H9 (cell line): ENCODE measurements at regions not wholly inside any gene's neighbourhood (a gene's known extent, or its start where the extent isn't known, plus 50 kb on each side); places are given as distances from the start of the nearest gene placed in this dataset.

ENCODE experiments used
- DNase-seq: peaks from one replicate; pipeline ENCODE4 v3.0.0-alpha.2; 2017
- H2AFZ ChIP-seq: one replicate; pipeline ENCODE4 v1.6.1; 2013; ENCODE audit warnings: mild to moderate bottlenecking, low read length, control low read depth, moderate library complexity
- H2AK5ac ChIP-seq: 2 replicates; pipeline ENCODE4 v1.6.1; 2013; ENCODE audit warnings: low read length, control low read depth, mixed read lengths; ENCODE audit not compliant: insufficient read length
- H2BK120ac ChIP-seq: one replicate; pipeline ENCODE4 v1.6.1; 2013; ENCODE audit warnings: low read depth, mild to moderate bottlenecking, low read length, control low read depth, inconsistent platforms; ENCODE audit not compliant: poor library complexity, severe bottlenecking
- H2BK12ac ChIP-seq: 2 replicates; pipeline ENCODE4 v1.6.1; 2013; ENCODE audit warnings: low read length, control low read depth, mixed read lengths, low read depth; ENCODE audit not compliant: insufficient read length
- H2BK15ac ChIP-seq: 2 replicates; pipeline ENCODE4 v1.6.1; 2013; ENCODE audit warnings: low read depth, low read length, control low read depth
- H2BK20ac ChIP-seq: one replicate; pipeline ENCODE4 v1.6.1; 2013; ENCODE audit warnings: low read depth, mild to moderate bottlenecking, low read length, control low read depth, inconsistent platforms; ENCODE audit not compliant: poor library complexity, severe bottlenecking
- H2BK5ac ChIP-seq: 2 replicates; pipeline ENCODE4 v1.6.1; 2013; ENCODE audit warnings: low read length, control low read depth, mixed read lengths; ENCODE audit not compliant: insufficient read length
- H3K14ac ChIP-seq: 2 replicates; pipeline ENCODE4 v1.6.1; 2013; ENCODE audit warnings: low read length, control low read depth; ENCODE audit not compliant: insufficient read depth
- H3K18ac ChIP-seq: 2 replicates; pipeline ENCODE4 v1.6.1; 2013; ENCODE audit warnings: low read depth, mild to moderate bottlenecking, mixed read lengths, low read length, control low read depth; ENCODE audit not compliant: insufficient read length
- H3K23ac ChIP-seq: 2 replicates; pipeline ENCODE4 v1.6.1; 2013; ENCODE audit warnings: low read length, control low read depth, mixed read lengths, low read depth; ENCODE audit not compliant: insufficient read length
- H3K23me2 ChIP-seq: 2 replicates; pipeline ENCODE4 v1.6.1; 2013; ENCODE audit warnings: low read depth, mild to moderate bottlenecking, mixed read lengths, low read length, control low read depth; ENCODE audit not compliant: insufficient read length, poor library complexity, severe bottlenecking
- H3K27ac ChIP-seq: 2 replicates; pipeline ENCODE4 v1.5.1; 2013; ENCODE audit warnings: low read length, control low read depth, mixed read lengths, low read depth; ENCODE audit not compliant: insufficient read length
- H3K27me3 ChIP-seq: 2 replicates; pipeline ENCODE4 v1.6.1; 2013; ENCODE audit warnings: low read length, control low read depth, inconsistent platforms; ENCODE audit not compliant: insufficient read depth
- H3K4ac ChIP-seq: 2 replicates; pipeline ENCODE4 v1.6.1; 2013; ENCODE audit warnings: low read depth, mild to moderate bottlenecking, control low read depth, inconsistent platforms, low read length, moderate library complexity
- H3K4me1 ChIP-seq: 2 replicates; pipeline ENCODE4 v1.6.1; 2013; ENCODE audit warnings: low read length, control low read depth, inconsistent platforms; ENCODE audit not compliant: insufficient read depth
- H3K4me2 ChIP-seq: 2 replicates; pipeline ENCODE4 v1.6.1; 2013; ENCODE audit warnings: low read length, control low read depth, mixed read lengths; ENCODE audit not compliant: insufficient read length, insufficient read depth
- H3K56ac ChIP-seq: 2 replicates; pipeline ENCODE4 v1.6.1; 2013; ENCODE audit warnings: low read depth, mild to moderate bottlenecking, mixed read lengths, low read length, control low read depth; ENCODE audit not compliant: insufficient read length
- H3K79me1 ChIP-seq: 2 replicates; pipeline ENCODE4 v1.6.1; 2013; ENCODE audit warnings: low read depth, mild to moderate bottlenecking, moderate library complexity, low read length, control low read depth, inconsistent platforms; ENCODE audit not compliant: insufficient read depth, poor library complexity, severe bottlenecking
- H3K79me2 ChIP-seq: 2 replicates; pipeline ENCODE4 v1.6.1; 2013; ENCODE audit warnings: low read length, control low read depth, inconsistent platforms; ENCODE audit not compliant: insufficient read depth
- H3K9ac ChIP-seq: 2 replicates; pipeline ENCODE4 v1.6.1; 2013; ENCODE audit warnings: low read length, control low read depth, mixed read lengths; ENCODE audit not compliant: insufficient read length; ENCODE audit errors: extremely low read depth
- H3K9me3 ChIP-seq: one replicate; pipeline ENCODE4 v1.6.1; 2013; ENCODE audit warnings: low read depth, low read length, inconsistent platforms; ENCODE audit not compliant: control insufficient read depth
- H3T11ph ChIP-seq: one replicate; pipeline ENCODE4 v1.6.1; 2013; ENCODE audit warnings: mild to moderate bottlenecking, low read length, control low read depth, inconsistent platforms
- H4K20me1 ChIP-seq: one replicate; pipeline ENCODE4 v1.6.1; 2013; ENCODE audit not compliant: control insufficient read depth, insufficient read length, insufficient read depth
- H4K5ac ChIP-seq: 2 replicates; pipeline ENCODE4 v1.6.1; 2013; ENCODE audit warnings: low read depth, mild to moderate bottlenecking, mixed read lengths, low read length, control low read depth; ENCODE audit not compliant: insufficient read length
- H4K8ac ChIP-seq: replicated peaks from 2 replicates; pipeline ENCODE4 v1.6.1; 2013; ENCODE audit warnings: low read length, control low read depth, mixed read lengths, low read depth; ENCODE audit not compliant: insufficient read length
- H4K91ac ChIP-seq: 2 replicates; pipeline ENCODE4 v1.6.1; 2013; ENCODE audit warnings: low read depth, mild to moderate bottlenecking, moderate library complexity, mixed read lengths, low read length, control low read depth; ENCODE audit not compliant: insufficient read length
- H3K27ac Mint-ChIP-seq, 3 experiments: 2 replicates in 2 of 3; 3 replicates in 1 of 3; pipeline ENCODE4 v1.8.0; 2020 to 2021; ENCODE audit warnings: mixed read lengths in 3 of 3, mild to moderate bottlenecking in 1 of 3, moderate library complexity in 1 of 3
- H3K27me3 Mint-ChIP-seq: 2 replicates; pipeline ENCODE4 v1.8.0; 2021; ENCODE audit warnings: low read depth, mild to moderate bottlenecking, moderate library complexity, mixed read lengths
- H3K36me3 Mint-ChIP-seq, 3 experiments: 2 replicates in 2 of 3; 3 replicates in 1 of 3; pipeline ENCODE4 v1.8.0; 2020 to 2021; ENCODE audit warnings: low read depth in 3 of 3, mixed read lengths in 3 of 3; ENCODE audit not compliant: insufficient read depth in 1 of 3
- H3K4me1 Mint-ChIP-seq, 2 experiments: 2 replicates each; pipeline ENCODE4 v1.8.0; 2020; ENCODE audit warnings: mixed read lengths in 2 of 2
- H3K4me3 Mint-ChIP-seq, 2 experiments: 2 replicates in 1 of 2; 3 replicates in 1 of 2; pipeline ENCODE4 v1.8.0; 2020 to 2021; ENCODE audit warnings: mild to moderate bottlenecking in 2 of 2, mixed read lengths in 2 of 2, moderate library complexity in 1 of 2
- H3K9me3 Mint-ChIP-seq, 2 experiments: 2 replicates in 1 of 2; 3 replicates in 1 of 2; pipeline ENCODE4 v1.8.0; 2020; ENCODE audit warnings: mild to moderate bottlenecking in 2 of 2, mixed read lengths in 2 of 2, moderate library complexity in 1 of 2
- CTCF ChIP-seq: fragments of 200-600 bp; sonication (generic); conservative IDR thresholded peaks from 3 replicates; pipeline ENCODE4 v1.8.0; 2021; ENCODE audit warnings: antibody characterized with exemption, mild to moderate bottlenecking
- WGBS: extraction: QIAGEN DNeasy Blood & Tissue Kit; methylation state at CpG from one replicate; pipeline ENCODE4 v1.1.7; 2013; ENCODE audit warnings: missing lambda C conversion rate, low lambda C conversion rate, mixed read lengths; ENCODE audit not compliant: insufficient read length; ENCODE audit errors: extremely low coverage; 5-methylcytosine and 5-hydroxymethylcytosine counted together

- Histone ChIP-seq H3K18ac (no peak overlapping the region), H2BK20ac (no peak overlapping the region), H2BK15ac (no peak overlapping the region), H4K8ac (no peak overlapping the region), H2BK120ac (no peak overlapping the region), H4K5ac (no peak overlapping the region), H2BK12ac (no peak overlapping the region), H4K20me1 (no peaks in the 10 kb centered on the region), H3K23me2 (no peaks in the 10 kb centered on the region), H3T11ph (no peak overlapping the region), H3K27ac (no peak overlapping the region), H2BK5ac (no peak overlapping the region), H3K9me3 (no peaks in the 10 kb centered on the region), H3K14ac (no peak overlapping the region), H3K27me3 (no peaks in the 10 kb centered on the region), H4K91ac (no peak overlapping the region), H2AFZ (no peak overlapping the region), H3K56ac (no peak overlapping the region), H3K4me2 (no peak overlapping the region), H3K4me1 (no peaks in the 10 kb centered on the region), H2AK5ac (no peak overlapping the region), H3K79me1 (no peaks in the 10 kb centered on the region), H3K9ac (no peak overlapping the region), H3K4ac (no peak overlapping the region), H3K79me2 (no peaks in the 10 kb centered on the region), H3K23ac (no peak overlapping the region)
- Mint-ChIP-seq H3K27ac (no peak overlapping the region), H3K36me3 (no peaks in the 10 kb centered on the region), H3K4me3 (no peak overlapping the region), H3K27me3 (peaks cover 2% of the 10 kb centered on the region), H3K4me1 (no peaks in the 10 kb centered on the region), H3K9me3 (peaks cover 0 to 39% of the 10 kb centered on the region in 2 experiments; a peak in 2 of 5 replicates)
- WGBS, result no CpG with 5 or more reads among the region's 1 CpG
- TF ChIP-seq CTCF, result no peak
- no peak for DNase-seq
Measured at GRCh38 chr9:1157836-1158235, 107.7 kb downstream of the DMRT2 start.
